NOMO-1 treated with dmso at 0.1 percent for 144 hours (cell line): ENCODE measurements at regions not wholly inside any gene's neighbourhood (a gene's known extent, or its start where the extent isn't known, plus 50 kb on each side); places are given as distances from the start of the nearest gene placed in this dataset.
"Not testable (repeated sequence)": the region's sequence is repeated elsewhere in the genome, so short reads cannot be mapped to it uniquely, and the experiment has no call there.

Experiments
- DNase-seq: peaks from one replicate; lab custom pipeline; 2025; ENCODE audit not compliant: unreplicated experiment; lab: John Stamatoyannopoulos, UW

GRCh38 chr22:26804315-26804714 lies 146.9 kb downstream of the MIAT start:
- DNase-seq: no peak

- DNase-seq: no peak
Measured at GRCh38 chr22:26804911-26805539, 147.6 kb downstream of the MIAT start.

- DNase-seq: no peak
Measured at GRCh38 chr22:26806445-26807175, 149.2 kb downstream of the MIAT start.

- DNase-seq: no peak
Measured at GRCh38 chr22:26811647-26811992, 154.2 kb downstream of the MIAT start.

- no peak for DNase-seq
Measured at GRCh38 chr22:26812731-26813130, 155.3 kb downstream of the MIAT start.

- no peak for DNase-seq
Measured at GRCh38 chr22:26816726-26817125, 159.3 kb downstream of the MIAT start.

DNA sequence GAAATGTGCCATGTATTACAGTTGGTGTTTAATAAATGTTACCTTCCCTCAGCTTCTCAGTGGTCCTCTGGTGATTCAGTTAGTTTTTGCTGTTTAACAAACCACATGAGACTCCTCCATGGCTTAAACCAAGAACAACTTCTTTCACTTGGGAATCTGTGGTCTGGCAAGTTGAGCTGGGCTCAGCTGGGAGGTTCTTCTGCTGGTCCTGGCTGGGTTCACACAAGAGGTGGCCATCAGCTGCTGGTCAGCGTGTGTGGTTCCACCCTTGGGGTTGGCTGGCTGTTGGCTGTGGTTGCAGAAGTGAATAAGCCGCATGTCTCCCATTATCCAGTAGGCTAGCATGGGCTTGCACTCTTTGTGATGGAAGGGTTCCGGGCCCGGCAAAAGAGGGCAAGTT lies 160.5 kb downstream of the MIAT start:
- DNase-seq: no peak

DNA sequence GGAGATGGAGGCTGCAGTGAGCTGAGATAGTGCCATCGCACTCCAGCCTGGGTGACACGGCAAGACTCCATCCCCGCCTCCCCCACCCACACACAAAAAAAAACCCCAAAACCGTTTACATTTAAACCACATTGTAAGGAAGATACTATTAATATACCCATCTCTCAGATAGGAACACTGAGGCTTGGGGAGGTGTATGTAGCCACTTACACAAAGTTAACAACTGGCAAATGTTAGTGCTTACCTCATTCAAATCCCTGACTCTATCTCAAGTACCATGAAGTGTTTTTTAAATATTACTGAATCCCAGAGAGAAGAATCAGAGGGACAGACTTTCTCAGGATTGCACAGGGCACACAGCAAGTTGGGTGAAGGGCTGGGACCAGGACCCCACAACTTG lies 164.5 kb downstream of the MIAT start:
- DNase-seq: no peak

DNA sequence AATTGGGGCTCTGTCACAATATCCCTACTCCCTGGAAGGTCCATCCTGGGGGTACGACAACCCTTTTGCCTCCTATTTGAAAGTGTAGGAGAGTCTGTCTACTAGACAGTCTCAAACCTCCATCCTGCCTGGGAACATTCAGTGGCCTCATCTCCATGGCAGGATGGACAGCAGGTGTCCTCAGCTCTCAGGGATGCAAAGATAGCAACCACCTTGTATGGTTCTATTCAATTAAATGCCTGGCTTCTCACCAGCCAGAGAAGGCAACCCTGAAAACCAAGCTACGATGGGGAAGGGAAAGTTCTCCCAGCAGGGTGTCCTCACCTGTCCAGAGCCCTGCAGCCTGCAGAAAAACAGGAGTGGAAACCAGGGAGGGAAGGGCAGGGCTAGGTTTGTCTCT lies 164.9 kb downstream of the MIAT start:
- no peak for DNase-seq

DNA sequence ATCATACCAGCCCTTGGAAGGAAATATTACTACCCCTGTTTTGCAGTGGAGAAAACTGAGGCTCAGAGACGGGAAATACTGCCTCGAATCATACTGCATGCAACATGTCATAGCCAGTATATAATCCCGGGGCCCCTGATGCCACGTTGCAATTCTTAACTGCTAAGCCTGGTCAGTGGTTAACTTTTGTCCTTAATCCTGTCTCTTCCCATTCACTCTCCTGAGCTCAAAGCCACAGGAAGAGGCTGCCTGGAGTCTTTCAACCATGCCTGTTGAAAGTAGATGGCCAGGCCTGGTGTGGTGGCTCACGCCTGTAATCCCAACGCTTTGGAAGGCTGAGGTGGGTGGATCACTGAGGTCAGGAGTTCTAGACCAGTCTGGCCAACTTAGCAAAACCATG lies 166.6 kb downstream of the MIAT start:
- no peak for DNase-seq

DNA sequence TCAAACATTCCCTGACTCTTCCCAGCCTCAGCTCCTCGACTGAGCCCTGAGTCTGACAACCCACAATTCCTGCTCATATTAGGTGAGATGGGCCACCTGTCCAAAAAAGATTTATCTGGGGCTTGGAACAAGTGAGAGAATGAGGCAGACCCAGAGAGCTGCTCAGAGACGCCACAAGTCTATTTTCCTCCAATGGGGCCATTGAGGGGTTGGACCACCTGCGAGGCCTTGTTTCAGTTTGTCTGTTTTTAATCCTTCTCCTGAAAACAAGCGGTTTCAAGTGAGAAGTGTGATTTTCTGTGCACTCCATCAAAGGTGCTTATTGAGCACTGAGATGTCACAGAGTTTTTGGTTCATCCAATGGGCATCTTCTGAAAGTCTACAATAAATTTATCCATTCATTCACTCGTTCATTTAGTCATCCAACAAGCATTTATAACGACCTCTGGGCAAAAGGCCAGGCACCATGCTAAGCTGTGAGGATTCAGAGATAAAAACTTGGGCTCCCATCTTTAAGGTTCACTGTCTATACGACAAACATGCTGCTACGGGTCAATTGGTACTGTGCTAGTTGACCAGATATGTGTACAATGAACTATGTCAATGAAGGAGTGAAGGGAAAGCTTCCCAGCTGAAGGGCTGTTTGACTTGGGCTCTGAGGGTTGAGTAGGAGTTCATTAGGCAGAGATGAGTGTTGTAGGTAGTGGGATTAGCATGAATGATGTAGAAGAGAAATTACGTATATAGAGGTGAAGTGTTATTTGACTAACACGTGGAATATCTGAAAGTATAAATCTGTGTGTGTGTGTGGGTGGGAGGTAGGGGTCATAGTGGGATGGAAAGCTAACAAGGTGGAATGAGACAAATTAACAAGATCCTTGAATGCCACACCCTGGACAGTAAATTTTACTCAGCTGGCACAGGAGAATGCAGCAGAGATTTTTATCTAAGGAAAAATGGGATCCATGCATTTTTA lies 168.9 kb downstream of the MIAT start:
- DNase-seq: no peak

- DNase-seq: no peak
Measured at GRCh38 chr22:26827611-26828010, 170.2 kb downstream of the MIAT start.

DNA sequence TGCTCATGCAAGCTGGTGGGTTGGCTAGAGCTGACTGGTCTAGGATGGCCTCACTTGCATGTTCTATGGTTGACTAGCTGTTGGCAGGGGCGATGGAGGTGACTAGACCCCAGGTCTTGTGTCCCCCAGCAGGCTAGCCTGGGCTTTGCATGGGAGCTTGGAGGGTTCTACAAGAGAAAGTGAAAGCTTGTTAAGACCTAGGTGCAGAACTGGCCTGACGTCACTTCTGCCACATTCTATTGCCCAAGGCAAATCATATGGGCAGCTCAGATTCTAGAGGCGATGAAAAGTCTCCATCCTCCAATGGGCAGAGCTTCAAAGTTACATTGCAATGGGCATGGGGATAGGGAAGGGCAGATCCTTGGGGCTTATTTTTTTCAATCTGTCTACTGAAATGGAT lies 170.9 kb downstream of the MIAT start:
- DNase-seq: no peak

DNA sequence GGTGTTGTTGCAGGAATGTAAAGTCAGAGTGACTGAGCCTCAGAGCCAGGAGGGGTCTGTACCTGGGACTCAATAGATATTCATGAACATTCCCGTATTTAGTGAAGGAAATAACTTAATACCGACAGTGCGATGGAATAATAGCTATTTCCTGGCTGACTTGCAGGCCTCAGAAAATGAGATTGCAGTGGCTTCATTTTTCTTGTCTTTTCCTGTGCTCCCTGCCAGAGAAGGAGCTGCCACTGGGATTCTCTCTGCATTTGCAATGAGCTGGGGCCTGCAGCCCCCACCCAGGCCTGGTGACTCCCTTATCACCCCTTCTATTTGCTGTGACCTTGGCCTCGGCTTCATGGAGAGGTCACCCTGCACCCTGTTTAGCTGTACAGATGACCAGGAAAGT lies 173.4 kb downstream of the MIAT start:
- no peak for DNase-seq

DNA sequence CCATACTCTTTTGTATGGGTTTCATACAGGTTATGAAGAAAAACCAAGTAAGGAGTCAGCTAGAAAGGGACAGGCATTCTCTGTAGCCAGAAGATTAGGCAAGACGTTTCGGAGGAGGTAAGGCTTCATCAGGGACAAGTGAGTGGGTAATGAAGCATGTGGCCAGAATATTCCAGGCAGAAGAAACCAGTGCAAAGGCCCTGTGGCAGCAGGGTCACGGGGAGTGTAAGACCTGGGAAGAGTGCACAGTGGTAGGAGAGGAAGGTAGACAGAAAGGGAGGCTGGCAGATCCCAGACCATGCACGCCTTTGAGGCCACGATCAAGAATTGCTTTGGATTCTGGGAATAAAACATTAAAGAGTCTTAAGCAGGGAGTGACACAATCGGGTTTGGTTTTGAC lies 177.6 kb downstream of the MIAT start:
- no peak for DNase-seq

- DNase-seq: peak; percentile 5
Measured at GRCh38 chr22:26835929-26836528, 178.6 kb downstream of the MIAT start.

GRCh38 chr22:26837784-26838470 lies 180.5 kb downstream of the MIAT start:
- no peak for DNase-seq

- DNase-seq: no peak
Measured at GRCh38 chr22:26838471-26838825, 181.1 kb downstream of the MIAT start.

- no peak for DNase-seq
Measured at GRCh38 chr22:26839216-26839615, 181.8 kb downstream of the MIAT start.

- not testable (repeated sequence) for DNase-seq
Measured at GRCh38 chr22:26840770-26841169, 183.4 kb downstream of the MIAT start.

- DNase-seq: no peak
Measured at GRCh38 chr22:26842103-26842502, 184.7 kb downstream of the MIAT start.
